GM04504 (cell line): ENCODE measurements at regions not wholly inside any gene's neighbourhood (a gene's known extent, or its start where the extent isn't known, plus 50 kb on each side); places are given as distances from the start of the nearest gene placed in this dataset.
"Not testable (repeated sequence)": the region's sequence is repeated elsewhere in the genome, so short reads cannot be mapped to it uniquely, and the experiment has no call there.

Experiments
- DNase-seq: peaks from one replicate; pipeline ENCODE4 v3.0.0-alpha.2; 2012; ENCODE audit warnings: low read depth

GRCh38 chr10:9848981-9849380 is 1168.7 kb upstream of the CELF2 start:
- DNase-seq: no peak

DNA sequence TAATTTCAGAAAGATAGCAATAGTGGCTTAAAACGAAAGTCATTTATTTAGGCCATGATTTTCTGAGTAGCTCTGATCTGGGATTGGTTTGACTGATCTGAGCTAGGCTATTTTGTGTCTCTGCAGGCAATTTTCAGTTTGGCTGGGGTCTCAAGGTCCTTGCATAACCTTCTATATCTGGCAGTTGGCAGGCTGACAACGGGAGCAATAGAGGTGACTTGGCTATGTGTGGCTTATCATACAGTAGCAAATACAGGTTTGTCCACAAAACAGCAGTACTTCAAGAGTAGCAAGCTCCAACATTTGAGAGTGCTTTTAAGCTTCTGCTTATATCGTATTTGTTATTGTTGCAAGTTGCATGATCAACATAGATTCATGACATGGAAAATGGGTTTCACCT is 1167.3 kb upstream of the CELF2 start:
- no peak for DNase-seq

- DNase-seq: no peak
Observed at GRCh38 chr10:9851808-9852207, 1165.9 kb upstream of the CELF2 start.

DNA sequence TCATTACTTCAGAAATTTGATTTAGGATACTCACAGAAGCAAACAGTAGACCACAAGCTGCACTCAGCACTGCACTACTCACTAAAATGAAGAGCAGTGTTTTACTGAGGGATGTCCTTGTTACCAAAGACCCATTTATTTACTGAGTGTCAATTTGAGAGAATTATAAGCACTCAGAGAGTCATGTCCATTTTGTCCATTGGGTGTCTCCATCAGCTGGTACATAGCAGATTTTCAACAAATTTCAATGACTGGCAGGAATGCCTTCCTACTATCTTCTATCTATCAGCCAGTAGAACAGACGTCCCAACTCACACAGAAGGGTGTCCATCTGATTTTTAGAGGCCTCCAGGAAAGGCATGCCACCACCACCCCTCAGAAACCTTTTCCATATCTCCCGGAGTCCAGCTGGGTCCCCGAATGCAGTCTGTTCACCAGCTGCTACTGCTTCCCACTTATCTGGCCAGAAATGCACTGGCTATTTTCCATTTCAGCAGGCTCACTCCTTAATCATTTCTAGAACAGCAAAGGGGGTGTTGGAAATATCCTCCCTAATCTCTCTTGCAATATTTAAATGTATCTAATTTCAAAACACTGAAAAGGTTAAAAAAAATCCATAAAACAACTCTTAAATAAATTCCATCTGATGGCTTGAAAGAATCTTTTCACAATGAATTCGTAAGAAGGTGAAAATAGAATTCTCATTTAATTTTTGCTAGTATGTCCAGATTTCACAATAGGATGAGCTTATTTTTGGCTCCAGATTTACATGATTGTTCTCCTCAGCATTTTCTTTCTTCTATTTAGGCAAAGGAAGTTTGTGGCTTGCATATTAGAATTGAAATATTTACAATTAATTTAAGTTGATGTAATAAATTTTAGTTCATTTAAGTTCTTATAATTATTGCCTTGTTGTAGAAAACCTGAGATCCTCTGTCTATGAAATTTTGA is 1164.0 kb upstream of the CELF2 start:
- no peak for DNase-seq

DNA sequence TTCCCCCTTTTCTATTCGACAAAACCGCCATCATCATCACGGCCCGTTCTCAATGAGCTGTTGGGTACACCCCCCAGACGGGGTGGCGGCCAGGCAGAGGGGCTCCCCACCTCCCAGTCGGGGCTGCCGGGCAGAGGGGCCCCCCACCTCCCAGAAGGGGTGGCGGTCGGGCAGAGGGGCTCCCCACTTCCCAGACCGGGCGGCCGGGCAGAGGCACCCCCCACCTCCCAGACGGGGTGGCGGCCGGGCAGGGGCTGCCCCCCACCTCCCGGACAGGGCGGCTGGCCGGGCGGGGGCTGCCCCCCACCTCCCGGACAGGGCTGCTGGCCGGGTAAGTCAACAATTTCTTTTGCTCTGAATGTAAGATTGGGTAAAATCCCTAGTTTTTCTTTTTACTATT is 1162.2 kb upstream of the CELF2 start:
- DNase-seq: not testable (repeated sequence)

DNA sequence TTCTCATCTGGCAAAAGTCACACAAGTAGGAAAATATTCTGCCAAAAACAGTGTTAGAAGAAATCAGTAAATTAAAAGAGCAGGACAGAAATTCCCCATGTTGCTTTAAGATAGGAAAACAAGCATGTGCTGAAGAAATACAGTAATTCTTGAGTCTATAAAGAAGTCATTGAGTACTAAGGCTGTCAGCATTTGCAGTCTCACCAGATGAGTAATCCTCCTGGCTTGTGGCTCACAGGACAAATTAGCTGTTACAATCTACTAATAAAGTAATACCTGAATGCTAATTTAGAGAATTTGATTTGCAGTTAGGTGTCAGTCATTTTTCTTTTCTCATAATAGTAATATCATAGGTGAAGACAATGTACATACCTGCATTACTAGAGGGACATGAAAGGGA is 1158.9 kb upstream of the CELF2 start:
- no peak for DNase-seq

- DNase-seq: no peak
Observed at GRCh38 chr10:9860045-9860444, 1157.6 kb upstream of the CELF2 start.

DNA sequence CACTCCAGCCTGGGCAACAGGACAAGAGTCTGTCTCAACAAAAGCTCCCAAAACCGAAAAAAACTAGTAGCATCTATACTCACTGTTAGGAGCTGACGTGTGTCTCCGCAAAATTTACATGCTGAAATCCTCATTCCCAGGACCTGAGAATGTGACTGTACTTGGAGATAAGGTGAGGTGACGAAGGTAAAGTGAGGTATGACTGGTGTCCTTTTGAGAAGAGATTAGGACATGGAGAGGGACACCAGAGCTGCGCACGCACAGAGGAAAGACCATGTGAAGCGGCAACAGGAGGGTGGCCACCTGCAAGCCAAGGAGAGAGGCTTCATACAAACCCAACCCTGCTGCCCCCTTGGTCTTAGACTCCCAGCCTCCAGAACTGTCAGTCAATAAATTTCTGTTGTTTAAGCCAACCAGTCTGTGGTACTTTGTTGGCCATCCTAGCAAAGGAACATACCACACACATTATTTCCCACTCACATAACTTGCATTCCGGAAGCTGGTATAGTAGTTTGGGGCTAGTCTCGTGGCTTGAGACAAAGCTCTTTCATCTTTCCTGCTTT is 1154.0 kb upstream of the CELF2 start:
- no peak for DNase-seq

- DNase-seq: no peak
Observed at GRCh38 chr10:9868499-9868898, 1149.2 kb upstream of the CELF2 start.

- no peak for DNase-seq
Observed at GRCh38 chr10:9869205-9869604, 1148.5 kb upstream of the CELF2 start.

DNA sequence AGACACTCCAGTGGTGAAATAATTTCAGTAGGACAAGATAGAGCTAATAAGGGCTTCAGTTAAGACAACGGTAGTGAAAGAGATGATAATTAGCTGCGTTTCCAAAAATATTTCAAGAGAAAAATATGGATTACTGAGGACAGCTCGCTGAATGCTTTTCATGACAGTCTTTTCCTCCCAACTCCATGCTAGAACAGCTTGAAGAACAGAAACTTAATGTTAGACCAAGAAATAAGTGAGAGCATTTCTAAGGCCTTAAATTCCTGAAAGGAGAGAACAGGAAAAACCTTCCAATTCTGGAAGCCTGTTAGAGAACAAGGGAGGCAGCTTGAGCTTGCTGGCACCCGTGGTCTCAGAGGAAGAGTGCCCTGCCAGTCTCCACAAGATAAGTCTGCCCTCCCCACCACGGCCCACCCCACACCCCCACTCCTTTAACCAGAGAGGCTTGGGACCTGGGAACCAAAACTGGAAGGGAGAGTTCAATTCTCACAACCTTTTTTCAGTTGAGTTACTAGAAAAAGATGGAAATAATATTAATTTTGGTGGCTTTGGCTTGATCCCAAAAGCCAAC is 1148.0 kb upstream of the CELF2 start:
- DNase-seq: no peak

DNA sequence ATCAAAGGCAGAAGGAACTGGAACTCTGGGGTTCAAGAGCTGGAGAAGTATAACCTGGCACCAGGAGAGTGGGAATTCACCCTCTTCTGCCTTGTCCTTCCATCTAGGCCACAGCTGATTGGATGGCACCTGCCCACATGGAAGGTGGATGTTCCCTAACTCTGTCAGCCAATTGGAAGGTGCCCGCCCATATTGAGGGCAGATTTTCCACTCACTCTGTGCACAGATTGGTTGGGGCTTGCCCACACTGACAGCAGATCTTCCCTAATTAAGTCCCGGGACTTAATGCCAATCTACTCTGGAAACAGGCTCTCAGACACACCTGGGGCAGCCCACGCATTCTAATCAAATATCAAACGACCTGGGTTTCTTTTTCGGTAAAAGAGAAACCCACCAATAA is 1142.3 kb upstream of the CELF2 start:
- DNase-seq: no peak

GRCh38 chr10:9877978-9878377 is 1139.7 kb upstream of the CELF2 start:
- no peak for DNase-seq

GRCh38 chr10:9878383-9878782 is 1139.3 kb upstream of the CELF2 start:
- no peak for DNase-seq

GRCh38 chr10:9885761-9886160 is 1131.9 kb upstream of the CELF2 start:
- no peak for DNase-seq

GRCh38 chr10:9886772-9887171 is 1130.9 kb upstream of the CELF2 start:
- no peak for DNase-seq

DNA sequence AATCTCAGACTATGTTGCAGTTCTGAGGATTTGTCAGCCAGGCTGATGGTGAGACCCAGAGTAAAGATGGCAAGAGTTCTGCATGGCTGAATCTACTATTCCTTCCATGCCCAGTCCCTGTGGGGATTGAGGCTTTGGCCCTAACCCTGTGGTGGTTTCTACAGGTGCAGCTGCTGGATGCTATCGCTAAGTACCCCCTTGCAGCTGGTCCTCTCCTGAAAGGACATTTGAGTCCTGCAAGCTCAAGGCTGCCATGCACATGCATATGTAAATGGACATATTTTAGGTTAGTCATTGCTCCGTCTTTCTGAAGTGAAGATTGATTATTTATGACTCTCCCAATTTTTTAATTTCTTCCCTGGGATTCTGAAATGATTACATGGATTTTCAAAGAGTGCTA is 1122.2 kb upstream of the CELF2 start:
- no peak for DNase-seq

GRCh38 chr10:9895981-9896380 is 1121.7 kb upstream of the CELF2 start:
- DNase-seq: no peak

GRCh38 chr10:9898633-9899395 is 1118.9 kb upstream of the CELF2 start:
- no peak for DNase-seq

DNA sequence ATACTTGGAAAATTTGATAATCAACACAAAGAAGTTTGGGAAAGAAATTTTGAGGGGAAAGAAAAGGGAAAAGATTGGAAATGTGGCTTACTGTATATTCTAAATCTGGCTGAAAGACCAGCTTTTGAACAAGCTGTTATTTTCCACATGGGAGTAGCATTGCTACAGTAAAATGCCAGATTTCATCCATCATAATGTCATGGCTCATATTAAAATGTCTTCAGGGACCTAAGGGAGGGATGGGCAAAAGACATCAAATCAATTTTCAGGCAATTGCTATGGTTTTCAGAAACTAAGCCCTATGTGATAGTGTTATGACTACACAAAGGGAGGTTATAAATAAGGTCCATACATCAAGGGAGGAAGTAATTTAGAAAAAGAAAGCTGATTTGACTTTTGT is 1116.9 kb upstream of the CELF2 start:
- no peak for DNase-seq

DNA sequence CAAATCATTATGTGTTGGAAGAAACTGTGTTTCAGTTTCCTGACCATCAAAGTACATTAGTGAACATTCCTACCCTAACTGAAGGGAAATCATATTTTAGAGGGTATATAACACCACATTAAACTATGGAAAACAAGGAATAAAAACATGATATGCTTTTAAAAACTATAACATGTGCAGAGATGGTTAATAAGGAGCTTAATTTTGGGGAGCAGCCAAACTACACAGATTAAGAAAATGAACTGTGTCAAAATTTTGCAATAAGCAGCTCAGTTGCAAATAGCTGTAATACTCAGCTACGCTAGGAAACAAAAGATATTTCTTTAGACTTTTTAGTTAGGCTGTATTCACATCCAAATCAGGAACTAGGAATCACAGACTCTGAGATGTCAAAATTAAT is 1115.7 kb upstream of the CELF2 start:
- DNase-seq: no peak

DNA sequence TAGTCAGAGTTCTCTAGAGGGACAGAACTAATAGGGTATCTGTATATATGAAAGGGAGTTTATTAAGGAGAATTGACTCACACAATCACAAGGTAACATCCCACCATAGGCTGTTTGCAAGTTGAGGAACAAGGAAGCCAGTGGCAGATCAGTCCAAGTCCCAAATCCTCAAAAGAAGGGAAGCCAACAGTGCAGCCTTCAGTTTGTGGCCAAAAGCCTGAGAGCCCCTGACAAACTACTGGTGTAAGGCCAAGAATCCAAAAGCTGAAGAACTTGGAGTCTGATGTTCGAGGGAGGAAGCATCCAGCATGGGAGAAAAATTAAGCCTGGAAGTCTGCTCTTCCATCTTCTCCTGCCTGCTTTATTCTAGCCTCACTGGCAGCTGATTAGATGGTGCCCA is 1107.2 kb upstream of the CELF2 start:
- no peak for DNase-seq

- DNase-seq: no peak
Observed at GRCh38 chr10:9911488-9911887, 1106.2 kb upstream of the CELF2 start.
